ENCODE measurements at regions not wholly inside any gene's neighbourhood (a gene's known extent, or its start where the extent isn't known, plus 50 kb on each side); places are given as distances from the start of the nearest gene placed in this dataset.
"Not testable (repeated sequence)": the region's sequence is repeated elsewhere in the genome, so short reads cannot be mapped to it uniquely, and the experiment has no call there.

GRCh38 chr7:79761876-79762429, 308.5 kb upstream of the MAGI2 start:
- in situ Hi-C loops (cut with HindIII; ENCODE audit: low sequenced_read_pairs) = no loop called here
- TF ChIP-seq CTCF (IDR thresholded peaks at IDR 0.05; ENCODE audit: low read depth, low read length, missing control alignments) = no peak
- no peak overlapping the region for H3K4me3 ChIP-seq (ENCODE audit: low read depth, low read length)
- no peak for DNase-seq (ENCODE audit: low read depth)

- H3K4me3 ChIP-seq (ENCODE audit: low read depth, low read length); in situ Hi-C loops (cut with HindIII; ENCODE audit: low sequenced_read_pairs); DNase-seq (ENCODE audit: low read depth): not testable (repeated sequence)
These were observed 297.5 kb upstream of the MAGI2 start for GRCh38 chr7:79750941-79751340.

GRCh38 chr7:79749856-79750255, 296.4 kb upstream of the MAGI2 start:
- H3K4me3 ChIP-seq (ENCODE audit: low read depth, low read length) = no peak overlapping the region
- in situ Hi-C loops (cut with HindIII; ENCODE audit: low sequenced_read_pairs) = no loop called here
- TF ChIP-seq CTCF (IDR thresholded peaks at IDR 0.05; ENCODE audit: low read depth, low read length, missing control alignments) = no peak
- no peak for DNase-seq (ENCODE audit: low read depth)

GRCh38 chr7:79741684-79742083, 288.2 kb upstream of the MAGI2 start:
- DNase-seq (ENCODE audit: low read depth) = no peak
- in situ Hi-C loops (cut with HindIII; ENCODE audit: low sequenced_read_pairs) = no loop called here
- TF ChIP-seq CTCF (IDR thresholded peaks at IDR 0.05; ENCODE audit: low read depth, low read length, missing control alignments) = peak; percentile 38
- H3K4me3 ChIP-seq (ENCODE audit: low read depth, low read length) = no peak overlapping the region

GRCh38 chr7:79740076-79740475, 286.6 kb upstream of the MAGI2 start:
- no peak for TF ChIP-seq CTCF (IDR thresholded peaks at IDR 0.05; ENCODE audit: low read depth, low read length, missing control alignments)
- no peak for DNase-seq (ENCODE audit: low read depth)
- in situ Hi-C loops (cut with HindIII; ENCODE audit: low sequenced_read_pairs) = no loop called here
- H3K4me3 ChIP-seq (ENCODE audit: low read depth, low read length) = no peak overlapping the region

- in situ Hi-C loops (cut with HindIII; ENCODE audit: low sequenced_read_pairs); DNase-seq (ENCODE audit: low read depth); H3K4me3 ChIP-seq (ENCODE audit: low read depth, low read length): not testable (repeated sequence)
These were observed 285.7 kb upstream of the MAGI2 start for GRCh38 chr7:79739036-79739709.

GRCh38 chr7:79736418-79736817, 283.0 kb upstream of the MAGI2 start:
- DNase-seq (ENCODE audit: low read depth) = no peak
- no peak for TF ChIP-seq CTCF (IDR thresholded peaks at IDR 0.05; ENCODE audit: low read depth, low read length, missing control alignments)
- in situ Hi-C loops (cut with HindIII; ENCODE audit: low sequenced_read_pairs) = no loop called here
- no peak overlapping the region for H3K4me3 ChIP-seq (ENCODE audit: low read depth, low read length)

All from astrocyte of the cerebellum (primary cell).